ENCODE measurements at regions not wholly inside any gene's neighbourhood (a gene's known extent, or its start where the extent isn't known, plus 50 kb on each side); places are given as distances from the start of the nearest gene placed in this dataset.

- H3K9me3 ChIP-seq: no peaks in the 10 kb centered on the region
- WGBS (ENCODE audit: missing lambda C conversion rate): 35% methylated on average over 11 of the region's 16 CpGs
- DNase-seq (ENCODE audit: low read depth in 1 of 2, low spot score in 1 of 2): no peak
- no peak overlapping the region for H3K27ac ChIP-seq
- no peak overlapping the region for H3K4me2 ChIP-seq
- no peak overlapping the region for H3K4me3 ChIP-seq
- ChIA-PET POLR2A (no interaction called here), CTCF (interaction anchor here (0.6 to 1.5 kb wide), 2 partner anchors 16 to 219 kb away, joined by 3 read pairs; no protein-coding TSS in a partner anchor)
- FAIRE-seq: no peak
- no peak for ATAC-seq
- no peak for TF ChIP-seq HMGXB4 (CRISPR knock-in tag; IDR thresholded peaks at IDR 0.05; ENCODE audit: borderline replicate concordance)
- H3K4me1 ChIP-seq: no peaks in the 10 kb centered on the region
Measured at GRCh38 chr12:130009961-130010360, 106.1 kb upstream of the TMEM132D start.

GRCh38 chr12:130011611-130012385 lies 108.0 kb upstream of the TMEM132D start:
- TF ChIP-seq RFX5 (IDR thresholded peaks at IDR 0.05): no peak
- no peak for TF ChIP-seq PHF8 (IDR thresholded peaks at IDR 0.05; ENCODE audit: borderline replicate concordance, low read depth)
- TF ChIP-seq HDAC2 (IDR thresholded peaks at IDR 0.05): no peak
- no peak for TF ChIP-seq RARB (CRISPR knock-in tag; IDR thresholded peaks at IDR 0.05)
- no peak for TF ChIP-seq CBX8 (IDR thresholded peaks at IDR 0.05)
- no peak for TF ChIP-seq ZFP36 (IDR thresholded peaks at IDR 0.05; ENCODE audit: borderline replicate concordance, partially characterized antibody)
- TF ChIP-seq ZSCAN20 (CRISPR knock-in tag; IDR thresholded peaks at IDR 0.05): no peak
- TF ChIP-seq HES2 (IDR thresholded peaks at IDR 0.05): no peak
- no peak for TF ChIP-seq KDM1A (IDR thresholded peaks at IDR 0.05; ENCODE audit: low read depth)
- TF ChIP-seq SMC3 (IDR thresholded peaks at IDR 0.05): no peak
- no peak for TF ChIP-seq GATA3 (IDR thresholded peaks at IDR 0.05; ENCODE audit: borderline replicate concordance)
- TF ChIP-seq MAFK (IDR thresholded peaks at IDR 0.05; ENCODE audit: partially characterized antibody): no peak
- no peak for TF ChIP-seq RNF2 (IDR thresholded peaks at IDR 0.05; ENCODE audit: borderline replicate concordance, low read depth)
- no peak for TF ChIP-seq ZC3H11A (IDR thresholded peaks at IDR 0.05)
- TF ChIP-seq HMGXB4 (CRISPR knock-in tag; IDR thresholded peaks at IDR 0.05; ENCODE audit: borderline replicate concordance): no peak
- no peak for TF ChIP-seq MYC (IDR thresholded peaks at IDR 0.05; ENCODE audit: borderline replicate concordance, low read length)
- no peak for TF ChIP-seq EHMT2 (IDR thresholded peaks at IDR 0.05; ENCODE audit: low read depth)
- no peak for TF ChIP-seq FOSL2 (IDR thresholded peaks at IDR 0.05)
- TF ChIP-seq FOSL2 (CRISPR knock-in tag; IDR thresholded peaks at IDR 0.05): no peak
- no peaks in the 10 kb centered on the region for H3K9me3 ChIP-seq
- H3K27ac ChIP-seq: no peak overlapping the region
- DNase-seq (ENCODE audit: low read depth in 1 of 2, low spot score in 1 of 2): no peak
- 33% methylated on average over 13 of the region's 13 CpGs for WGBS (ENCODE audit: missing lambda C conversion rate)
- H3K4me1 ChIP-seq: no peaks in the 10 kb centered on the region
- CTCF ChIA-PET: interaction anchor here (1.0 kb wide), 1 partner anchor 15 kb away, joined by 4 read pairs; no protein-coding TSS in a partner anchor
- no peak for FAIRE-seq
- H3K4me2 ChIP-seq: no peak overlapping the region
- no peak for ATAC-seq
- no peak overlapping the region for H3K4me3 ChIP-seq
- POLR2A ChIA-PET: no interaction called here
